SIG-M5 treated with dmso at 0.1 percent for 504 hours (cell line): ENCODE measurements at regions not wholly inside any gene's neighbourhood (a gene's known extent, or its start where the extent isn't known, plus 50 kb on each side); places are given as distances from the start of the nearest gene placed in this dataset.

Source experiments
- DNase-seq: peaks from one replicate; lab custom pipeline; 2025; ENCODE audit not compliant: unreplicated experiment; lab: John Stamatoyannopoulos, UW

GRCh38 chr4:129532573-129532972, 436.6 kb downstream of the C4orf33 start:
- peak; percentile 82 for DNase-seq

GRCh38 chr4:129543299-129543698, 447.3 kb downstream of the C4orf33 start:
- DNase-seq: no peak

- no peak for DNase-seq
These were observed 449.8 kb downstream of the C4orf33 start for GRCh38 chr4:129545599-129546278.

GRCh38 chr4:129546531-129546930, 450.6 kb downstream of the C4orf33 start:
- DNase-seq: no peak

GRCh38 chr4:129550281-129550785, 454.4 kb downstream of the C4orf33 start:
- DNase-seq: no peak

- no peak for DNase-seq
These were observed 465.3 kb downstream of the C4orf33 start for GRCh38 chr4:129561280-129561679.

GRCh38 chr4:129561886-129562671, 466.1 kb downstream of the C4orf33 start:
- no peak for DNase-seq

GRCh38 chr4:129565214-129565613, 469.3 kb downstream of the C4orf33 start:
- no peak for DNase-seq

GRCh38 chr4:129570326-129570725, 474.4 kb downstream of the C4orf33 start:
- DNase-seq: no peak

- DNase-seq: no peak
These were observed 482.4 kb downstream of the C4orf33 start for GRCh38 chr4:129578336-129578735.

- no peak for DNase-seq
These were observed 485.4 kb downstream of the C4orf33 start for GRCh38 chr4:129581305-129581704.

GRCh38 chr4:129583868-129584267, 487.9 kb downstream of the C4orf33 start:
- peak; percentile 49 for DNase-seq

- no peak for DNase-seq
These were observed 502.6 kb downstream of the C4orf33 start for GRCh38 chr4:129598582-129598981.

- no peak for DNase-seq
These were observed 504.9 kb downstream of the C4orf33 start for GRCh38 chr4:129600898-129601297.

GRCh38 chr4:129602447-129602846, 506.5 kb downstream of the C4orf33 start:
- no peak for DNase-seq

- DNase-seq: peak; percentile 6
These were observed 507.4 kb downstream of the C4orf33 start for GRCh38 chr4:129603241-129603931.

- DNase-seq: peak; percentile 43
These were observed 508.8 kb downstream of the C4orf33 start for GRCh38 chr4:129604632-129605255.

GRCh38 chr4:129614611-129615010, 518.7 kb downstream of the C4orf33 start:
- no peak for DNase-seq

- no peak for DNase-seq
These were observed 526.6 kb downstream of the C4orf33 start for GRCh38 chr4:129622566-129622965.

GRCh38 chr4:129623233-129623875, 527.4 kb downstream of the C4orf33 start:
- peak; percentile 60 for DNase-seq

GRCh38 chr4:129641179-129641578, 545.2 kb downstream of the C4orf33 start:
- DNase-seq: peak; percentile 51
